ENCODE measurements at regions not wholly inside any gene's neighbourhood (a gene's known extent, or its start where the extent isn't known, plus 50 kb on each side); places are given as distances from the start of the nearest gene placed in this dataset.

- WGBS (ENCODE audit: insufficient coverage, insufficient replicate concordance, low lambda C conversion rate, missing lambda C conversion rate) = 1% methylated on average over 3 of the region's 3 CpGs
- TF ChIP-seq SMAD1 (IDR thresholded peaks at IDR 0.05; ENCODE audit: low read depth, partially characterized antibody) = no peak
- no peak for TF ChIP-seq SIX5 (IDR thresholded peaks at IDR 0.05; ENCODE audit: low read depth, low read length, severe bottlenecking)
- no peak for TF ChIP-seq TCF3 (IDR thresholded peaks at IDR 0.05; ENCODE audit: borderline replicate concordance, insufficient read depth, low read depth, low read length)
- no peak for TF ChIP-seq FOS (IDR thresholded peaks at IDR 0.05; ENCODE audit: borderline replicate concordance, extremely low read depth, insufficient read length)
- TF ChIP-seq FOXM1 (IDR thresholded peaks at IDR 0.05; ENCODE audit: low read depth, low read length) = no peak
- no peak for TF ChIP-seq SKIL (IDR thresholded peaks at IDR 0.05; ENCODE audit: low read depth, poor library complexity, severe bottlenecking)
- TF ChIP-seq, protein P1, sequence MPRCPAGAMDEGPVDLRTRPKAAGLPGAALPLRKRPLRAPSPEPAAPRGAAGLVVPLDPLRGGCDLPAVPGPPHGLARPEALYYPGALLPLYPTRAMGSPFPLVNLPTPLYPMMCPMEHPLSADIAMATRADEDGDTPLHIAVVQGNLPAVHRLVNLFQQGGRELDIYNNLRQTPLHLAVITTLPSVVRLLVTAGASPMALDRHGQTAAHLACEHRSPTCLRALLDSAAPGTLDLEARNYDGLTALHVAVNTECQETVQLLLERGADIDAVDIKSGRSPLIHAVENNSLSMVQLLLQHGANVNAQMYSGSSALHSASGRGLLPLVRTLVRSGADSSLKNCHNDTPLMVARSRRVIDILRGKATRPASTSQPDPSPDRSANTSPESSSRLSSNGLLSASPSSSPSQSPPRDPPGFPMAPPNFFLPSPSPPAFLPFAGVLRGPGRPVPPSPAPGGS (IDR thresholded peaks at IDR 0.05; ENCODE audit: borderline replicate concordance, insufficient read depth, low read depth, low read length, poor library complexity, severe bottlenecking) = no peak
- TF ChIP-seq, protein P2, sequence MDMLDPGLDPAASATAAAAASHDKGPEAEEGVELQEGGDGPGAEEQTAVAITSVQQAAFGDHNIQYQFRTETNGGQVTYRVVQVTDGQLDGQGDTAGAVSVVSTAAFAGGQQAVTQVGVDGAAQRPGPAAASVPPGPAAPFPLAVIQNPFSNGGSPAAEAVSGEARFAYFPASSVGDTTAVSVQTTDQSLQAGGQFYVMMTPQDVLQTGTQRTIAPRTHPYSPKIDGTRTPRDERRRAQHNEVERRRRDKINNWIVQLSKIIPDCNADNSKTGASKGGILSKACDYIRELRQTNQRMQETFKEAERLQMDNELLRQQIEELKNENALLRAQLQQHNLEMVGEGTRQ (IDR thresholded peaks at IDR 0.05; ENCODE audit: borderline replicate concordance, low read depth, low read length) = no peak
- TF ChIP-seq, protein P3, sequence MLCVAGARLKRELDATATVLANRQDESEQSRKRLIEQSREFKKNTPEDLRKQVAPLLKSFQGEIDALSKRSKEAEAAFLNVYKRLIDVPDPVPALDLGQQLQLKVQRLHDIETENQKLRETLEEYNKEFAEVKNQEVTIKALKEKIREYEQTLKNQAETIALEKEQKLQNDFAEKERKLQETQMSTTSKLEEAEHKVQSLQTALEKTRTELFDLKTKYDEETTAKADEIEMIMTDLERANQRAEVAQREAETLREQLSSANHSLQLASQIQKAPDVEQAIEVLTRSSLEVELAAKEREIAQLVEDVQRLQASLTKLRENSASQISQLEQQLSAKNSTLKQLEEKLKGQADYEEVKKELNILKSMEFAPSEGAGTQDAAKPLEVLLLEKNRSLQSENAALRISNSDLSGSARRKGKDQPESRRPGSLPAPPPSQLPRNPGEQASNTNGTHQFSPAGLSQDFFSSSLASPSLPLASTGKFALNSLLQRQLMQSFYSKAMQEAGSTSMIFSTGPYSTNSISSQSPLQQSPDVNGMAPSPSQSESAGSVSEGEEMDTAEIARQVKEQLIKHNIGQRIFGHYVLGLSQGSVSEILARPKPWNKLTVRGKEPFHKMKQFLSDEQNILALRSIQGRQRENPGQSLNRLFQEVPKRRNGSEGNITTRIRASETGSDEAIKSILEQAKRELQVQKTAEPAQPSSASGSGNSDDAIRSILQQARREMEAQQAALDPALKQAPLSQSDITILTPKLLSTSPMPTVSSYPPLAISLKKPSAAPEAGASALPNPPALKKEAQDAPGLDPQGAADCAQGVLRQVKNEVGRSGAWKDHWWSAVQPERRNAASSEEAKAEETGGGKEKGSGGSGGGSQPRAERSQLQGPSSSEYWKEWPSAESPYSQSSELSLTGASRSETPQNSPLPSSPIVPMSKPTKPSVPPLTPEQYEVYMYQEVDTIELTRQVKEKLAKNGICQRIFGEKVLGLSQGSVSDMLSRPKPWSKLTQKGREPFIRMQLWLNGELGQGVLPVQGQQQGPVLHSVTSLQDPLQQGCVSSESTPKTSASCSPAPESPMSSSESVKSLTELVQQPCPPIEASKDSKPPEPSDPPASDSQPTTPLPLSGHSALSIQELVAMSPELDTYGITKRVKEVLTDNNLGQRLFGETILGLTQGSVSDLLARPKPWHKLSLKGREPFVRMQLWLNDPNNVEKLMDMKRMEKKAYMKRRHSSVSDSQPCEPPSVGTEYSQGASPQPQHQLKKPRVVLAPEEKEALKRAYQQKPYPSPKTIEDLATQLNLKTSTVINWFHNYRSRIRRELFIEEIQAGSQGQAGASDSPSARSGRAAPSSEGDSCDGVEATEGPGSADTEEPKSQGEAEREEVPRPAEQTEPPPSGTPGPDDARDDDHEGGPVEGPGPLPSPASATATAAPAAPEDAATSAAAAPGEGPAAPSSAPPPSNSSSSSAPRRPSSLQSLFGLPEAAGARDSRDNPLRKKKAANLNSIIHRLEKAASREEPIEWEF (IDR thresholded peaks at IDR 0.05; ENCODE audit: insufficient replicate concordance, low read depth, low read length) = no peak
- no peak for TF ChIP-seq ZNF274 (IDR thresholded peaks at IDR 0.05; ENCODE audit: insufficient read depth, insufficient read length)
- no peak for TF ChIP-seq ASH2L (IDR thresholded peaks at IDR 0.05; ENCODE audit: borderline replicate concordance, low read depth)
- H3K27me3 ChIP-seq (replicated peaks in 1 of 2; ENCODE audit: control insufficient read depth in 2 of 2, insufficient read depth in 2 of 2, low read length in 1 of 2) = no peaks in the 10 kb centered on the region
- SMC1A ChIA-PET (ENCODE audit: uncharacterized antibody, unreplicated experiment) = no interaction called here
- no peaks in the 10 kb centered on the region for H3K9me3 ChIP-seq (replicated peaks; ENCODE audit: control insufficient read depth, insufficient read depth, low read length)
- in situ Hi-C loops (cut with MboI) (no loop called here), intact Hi-C loops (cut with micrococcal nuclease; ENCODE audit: unreplicated experiment) (no loop called here)
- no TSS peak for BruUV-seq (replicated peaks)
- H3K4me1 ChIP-seq (ENCODE audit: control insufficient read depth, insufficient read depth, low read length) = no peaks in the 10 kb centered on the region
- no peak overlapping the region for H2AFZ ChIP-seq (ENCODE audit: control insufficient read depth, low read depth, low read length)
- no peaks in the 10 kb centered on the region for H3K36me3 ChIP-seq (ENCODE audit: control insufficient read depth in 2 of 2, insufficient read depth in 2 of 2, low read length in 1 of 2)
- POLR2A ChIA-PET = no interaction called here
- no peak overlapping the region for H3K4me2 ChIP-seq (ENCODE audit: control insufficient read depth, insufficient read depth)
- no peak overlapping the region for H3K4me3 ChIP-seq
- RAD21 ChIA-PET (ENCODE audit: unreplicated experiment) = no interaction called here
- H3K27ac ChIP-seq (ENCODE audit: control insufficient read depth, insufficient read depth) = no peak overlapping the region
- H3K9ac ChIP-seq (ENCODE audit: control insufficient read depth, insufficient read depth, low read length) = no peak overlapping the region
- FAIRE-seq = no peak
- no peak for DNase-seq (ENCODE audit: low read depth, low spot score)
- no peaks in the 10 kb centered on the region for H4K20me1 ChIP-seq (ENCODE audit: control insufficient read depth, insufficient read depth)
- no peak for ATAC-seq
- H3K79me2 ChIP-seq (ENCODE audit: control insufficient read depth, insufficient read depth, low read length) = no peaks in the 10 kb centered on the region
- CTCF ChIA-PET = no interaction called here
Observed at GRCh38 chr2:192394605-192395004, 199.9 kb upstream of the TMEFF2 start.

All from GM12878 (cell line).